Small intestine (tissue), 7 donors: ENCODE measurements at regions not wholly inside any gene's neighbourhood (a gene's known extent, or its start where the extent isn't known, plus 50 kb on each side); places are given as distances from the start of the nearest gene placed in this dataset.

Experiments used
- DNase-seq, 2 donors: peaks; one replicate each; pipeline versions ENCODE4 v3.0.0 to v3.0.0-alpha.2; 2013
- FAIRE-seq: peaks from 2 replicates; lab custom pipeline; 2012; peaks lifted over from hg19 to GRCh38; lab: Jason Lieb, UNC
- H3K27ac ChIP-seq, 3 donors: one replicate each; pipeline ENCODE4 v1.5.1; 2013; ENCODE audit warnings: low read length in 2 of 3, mild to moderate bottlenecking in 2 of 3, control low read depth in 1 of 3, inconsistent platforms in 1 of 3, low read depth in 1 of 3, moderate library complexity in 1 of 3
- H3K27me3 ChIP-seq, 3 donors: one replicate each; pipeline ENCODE4 v1.6.1; 2013; ENCODE audit warnings: low read length in 3 of 3, inconsistent platforms in 1 of 3; ENCODE audit not compliant: control insufficient read depth in 3 of 3, insufficient read depth in 3 of 3
- H3K36me3 ChIP-seq, 3 donors: one replicate each; pipeline ENCODE4 v1.6.1; 2013; ENCODE audit warnings: low read length in 3 of 3, inconsistent platforms in 1 of 3, low read depth in 1 of 3, mild to moderate bottlenecking in 1 of 3, moderate library complexity in 1 of 3; ENCODE audit not compliant: control insufficient read depth in 3 of 3, insufficient read depth in 2 of 3
- H3K4me1 ChIP-seq, 3 donors: one replicate each; pipeline ENCODE4 v1.6.1; 2013; ENCODE audit warnings: low read length in 2 of 3, inconsistent platforms in 1 of 3, low read depth in 1 of 3, mild to moderate bottlenecking in 1 of 3, moderate library complexity in 1 of 3; ENCODE audit not compliant: control insufficient read depth in 3 of 3, insufficient read depth in 2 of 3
- H3K4me3 ChIP-seq, 3 donors: one replicate each; pipeline ENCODE4 v1.5.1; 2013; ENCODE audit warnings: low read length in 3 of 3, control low read depth in 1 of 3, inconsistent platforms in 1 of 3, low read depth in 1 of 3, mild to moderate bottlenecking in 1 of 3, moderate library complexity in 1 of 3
- H3K9me3 ChIP-seq, 2 donors: one replicate each; pipeline ENCODE4 v1.6.1; 2013; ENCODE audit warnings: low read depth in 1 of 2, low read length in 1 of 2; ENCODE audit not compliant: control insufficient read depth in 2 of 2, insufficient read depth in 1 of 2
- WGBS, 3 donors: extraction: QIAGEN DNeasy Blood & Tissue Kit; methylation state at CpG; one replicate each; pipeline ENCODE4 v1.1.7; 2013; 5-methylcytosine and 5-hydroxymethylcytosine counted together
- donor health status: healthy with polysubstance abuse.
- donor health status: control.
- donor health status: control.
- donor health status: Bipolar disorder and iron deficiency.
- donor health status: healthy.

GRCh38 chr6:104612541-104612940 lies 247.2 kb downstream of the HACE1 start:
- H3K27me3 ChIP-seq = no peaks in the 10 kb centered on the region
- 90 to 100% (median 98%) methylated on average over 1 of the region's 1 CpG for WGBS, 3 donors
- H3K4me1 ChIP-seq = no peaks in the 10 kb centered on the region
- no peak for DNase-seq
- no peak overlapping the region for H3K27ac ChIP-seq
- no peak for FAIRE-seq
- H3K36me3 ChIP-seq = no peaks in the 10 kb centered on the region
- no peak overlapping the region for H3K4me3 ChIP-seq
- H3K9me3 ChIP-seq = peaks cover 0 to 2% of the 10 kb centered on the region in 2 donors

DNA sequence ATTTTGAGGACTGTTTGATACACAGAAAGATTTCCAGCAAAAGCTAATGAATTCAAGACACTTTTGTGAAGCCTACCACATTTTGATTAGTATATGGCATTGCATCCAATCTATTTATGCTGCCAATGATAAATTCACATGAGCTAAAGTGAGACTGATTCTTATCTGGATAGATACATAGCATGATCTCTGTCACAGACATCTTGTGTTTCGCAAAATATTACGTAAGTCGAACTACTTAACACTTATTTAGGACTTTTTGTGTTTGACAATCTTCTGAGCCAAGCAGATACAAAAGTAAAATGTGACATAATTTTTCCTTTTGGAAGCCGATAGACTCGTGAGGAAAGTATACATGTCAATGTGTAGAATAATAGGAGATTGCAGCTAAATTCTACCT lies 251.6 kb downstream of the HACE1 start:
- FAIRE-seq (no peak), DNase-seq (no peak)
- Histone ChIP-seq H3K4me1 (no peaks in the 10 kb centered on the region), H3K27ac (no peak overlapping the region), H3K27me3 (no peaks in the 10 kb centered on the region), H3K9me3 (peaks cover 0 to 2% of the 10 kb centered on the region in 2 donors), H3K4me3 (no peak overlapping the region), H3K36me3 (no peaks in the 10 kb centered on the region)
- WGBS, 3 donors = 90 to 93% (median 93%) methylated on average over 5 of the region's 5 CpGs

GRCh38 chr6:104607501-104607900 lies 252.2 kb downstream of the HACE1 start:
- H3K9me3 ChIP-seq = peaks cover 0 to 2% of the 10 kb centered on the region in 2 donors
- H3K4me3 ChIP-seq = no peak overlapping the region
- no peaks in the 10 kb centered on the region for H3K4me1 ChIP-seq
- DNase-seq (no peak), FAIRE-seq (no peak)
- no peaks in the 10 kb centered on the region for H3K27me3 ChIP-seq
- H3K27ac ChIP-seq = no peak overlapping the region
- H3K36me3 ChIP-seq = no peaks in the 10 kb centered on the region
- WGBS, 3 donors = 15 to 52% (median 20%) methylated on average over 1 of the region's 1 CpG

GRCh38 chr6:104606361-104606760 lies 253.4 kb downstream of the HACE1 start:
- Histone ChIP-seq H3K36me3 (no peaks in the 10 kb centered on the region), H3K27ac (no peak overlapping the region), H3K4me3 (no peak overlapping the region), H3K4me1 (no peaks in the 10 kb centered on the region), H3K9me3 (no peaks in the 10 kb centered on the region), H3K27me3 (no peaks in the 10 kb centered on the region)
- FAIRE-seq (no peak), DNase-seq (no peak)
- WGBS, 3 donors = 50 to 77% (median 53%) methylated on average over 1 of the region's 1 CpG

- Histone ChIP-seq H3K9me3 (no peaks in the 10 kb centered on the region), H3K4me3 (no peak overlapping the region), H3K36me3 (no peaks in the 10 kb centered on the region), H3K27ac (no peak overlapping the region), H3K27me3 (no peaks in the 10 kb centered on the region), H3K4me1 (no peaks in the 10 kb centered on the region)
- DNase-seq (no peak), FAIRE-seq (no peak)
- 51 to 74% (median 70%) methylated on average over 2 of the region's 2 CpGs for WGBS, 3 donors
Measured at GRCh38 chr6:104604685-104605084, 255.0 kb downstream of the HACE1 start.

DNA sequence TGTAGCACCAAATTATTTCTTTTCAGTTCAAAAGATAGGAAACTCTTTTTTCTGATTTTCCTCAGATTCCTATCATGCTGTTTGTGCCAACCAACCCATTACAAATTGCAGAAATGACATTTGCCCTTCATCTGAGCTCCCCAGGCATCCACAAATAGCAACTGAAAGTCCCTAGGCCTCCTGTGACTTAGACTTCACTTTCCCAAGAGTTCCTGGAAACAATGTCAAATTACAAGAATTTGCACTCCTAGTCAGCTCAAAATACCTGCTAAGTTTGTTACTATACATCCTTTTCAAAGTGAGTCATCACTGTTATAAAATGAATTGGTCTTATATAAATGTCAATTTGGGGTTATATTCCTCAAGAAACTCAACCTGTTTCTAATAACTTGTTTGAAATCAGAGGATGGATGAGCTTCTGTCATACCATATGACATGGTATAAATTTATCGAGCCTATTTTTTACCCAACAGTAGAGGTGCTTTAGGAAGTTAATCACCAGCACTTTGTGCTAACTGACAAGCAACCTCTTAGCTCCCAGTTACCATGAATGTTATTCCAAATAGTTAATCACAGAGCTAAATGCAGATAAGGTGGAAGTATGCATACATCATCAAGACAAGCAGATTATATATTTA lies 256.5 kb downstream of the HACE1 start:
- 82 to 92% (median 91%) methylated on average over 1 of the region's 1 CpG for WGBS, 3 donors
- DNase-seq = no peak
- no peaks in the 10 kb centered on the region for H3K27me3 ChIP-seq
- H3K36me3 ChIP-seq = no peaks in the 10 kb centered on the region
- no peak overlapping the region for H3K27ac ChIP-seq
- no peaks in the 10 kb centered on the region for H3K9me3 ChIP-seq
- no peak overlapping the region for H3K4me3 ChIP-seq
- no peaks in the 10 kb centered on the region for H3K4me1 ChIP-seq
- FAIRE-seq = no peak

- 52 to 58% (median 52%) methylated on average over 3 of the region's 3 CpGs for WGBS, 3 donors
- H3K27ac ChIP-seq = no peak overlapping the region
- no peaks in the 10 kb centered on the region for H3K27me3 ChIP-seq
- H3K4me3 ChIP-seq = no peak overlapping the region
- H3K36me3 ChIP-seq = no peaks in the 10 kb centered on the region
- DNase-seq = no peak
- H3K4me1 ChIP-seq = no peaks in the 10 kb centered on the region
- H3K9me3 ChIP-seq = no peaks in the 10 kb centered on the region
- no peak for FAIRE-seq
Measured at GRCh38 chr6:104601721-104602120, 258.0 kb downstream of the HACE1 start.

GRCh38 chr6:104601131-104601651 lies 258.5 kb downstream of the HACE1 start:
- FAIRE-seq (no peak), DNase-seq (no peak)
- no peaks in the 10 kb centered on the region for H3K9me3 ChIP-seq
- no peaks in the 10 kb centered on the region for H3K4me1 ChIP-seq
- no peaks in the 10 kb centered on the region for H3K36me3 ChIP-seq
- WGBS, 3 donors = 61 to 68% (median 62%) methylated on average over 6 of the region's 6 CpGs
- H3K27ac ChIP-seq = no peak overlapping the region
- no peak overlapping the region for H3K4me3 ChIP-seq
- H3K27me3 ChIP-seq = no peaks in the 10 kb centered on the region

GRCh38 chr6:104600639-104600931 lies 259.1 kb downstream of the HACE1 start:
- no peak for DNase-seq
- no peaks in the 10 kb centered on the region for H3K9me3 ChIP-seq
- H3K27ac ChIP-seq = no peak overlapping the region
- no peaks in the 10 kb centered on the region for H3K36me3 ChIP-seq
- H3K4me3 ChIP-seq = no peak overlapping the region
- FAIRE-seq = no peak
- 46 to 59% (median 54%) methylated on average over 2 of the region's 2 CpGs for WGBS, 3 donors
- no peaks in the 10 kb centered on the region for H3K4me1 ChIP-seq
- no peaks in the 10 kb centered on the region for H3K27me3 ChIP-seq
